ENCODE measurements at regions not wholly inside any gene's neighbourhood (a gene's known extent, or its start where the extent isn't known, plus 50 kb on each side); places are given as distances from the start of the nearest gene placed in this dataset.

DNA sequence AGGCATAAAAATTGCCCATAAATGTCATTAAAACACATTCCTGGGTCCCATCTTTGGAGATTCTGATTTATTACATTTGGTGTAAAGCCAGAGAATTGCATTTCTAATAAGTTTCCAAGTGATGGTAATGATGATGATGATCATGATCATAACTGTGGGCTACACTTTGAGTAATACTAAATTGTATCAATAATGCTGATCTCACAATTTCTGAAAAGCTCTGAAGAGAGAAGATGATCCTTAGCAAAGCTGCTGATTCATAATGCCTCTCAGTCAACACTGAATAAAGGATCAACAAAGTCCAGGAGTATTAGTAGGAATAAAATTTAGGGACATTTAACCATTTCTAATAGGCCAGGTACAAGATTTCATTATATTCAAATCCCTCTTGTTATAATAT is 434.5 kb downstream of the CAAP1 start (continued):
- TF ChIP-seq, protein P1, sequence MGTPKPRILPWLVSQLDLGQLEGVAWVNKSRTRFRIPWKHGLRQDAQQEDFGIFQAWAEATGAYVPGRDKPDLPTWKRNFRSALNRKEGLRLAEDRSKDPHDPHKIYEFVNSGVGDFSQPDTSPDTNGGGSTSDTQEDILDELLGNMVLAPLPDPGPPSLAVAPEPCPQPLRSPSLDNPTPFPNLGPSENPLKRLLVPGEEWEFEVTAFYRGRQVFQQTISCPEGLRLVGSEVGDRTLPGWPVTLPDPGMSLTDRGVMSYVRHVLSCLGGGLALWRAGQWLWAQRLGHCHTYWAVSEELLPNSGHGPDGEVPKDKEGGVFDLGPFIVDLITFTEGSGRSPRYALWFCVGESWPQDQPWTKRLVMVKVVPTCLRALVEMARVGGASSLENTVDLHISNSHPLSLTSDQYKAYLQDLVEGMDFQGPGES (IDR thresholded peaks at IDR 0.05; ENCODE audit: low read depth, low read length) = no peak

DNA sequence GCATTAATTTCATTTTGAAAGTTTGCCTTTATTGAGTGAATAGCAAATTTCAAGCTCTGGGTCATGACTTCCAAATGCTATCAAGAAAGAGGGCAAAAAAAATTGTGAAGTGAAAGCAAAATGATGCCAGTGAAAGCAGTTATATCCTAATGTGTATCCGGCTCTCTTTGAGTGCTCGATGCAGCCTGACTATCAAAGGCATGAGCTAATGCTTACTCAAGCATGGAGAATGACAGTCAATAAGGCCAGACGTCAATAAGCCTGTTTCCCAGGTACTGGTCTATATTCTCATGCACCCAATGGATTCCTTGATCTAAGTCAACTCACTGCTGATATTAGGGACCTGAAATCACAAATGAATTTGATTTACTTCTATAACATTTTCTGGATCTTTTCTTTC is 435.5 kb downstream of the CAAP1 start:
- Histone ChIP-seq H3K9ac (no peak overlapping the region), H3K4me1 (ENCODE audit: control insufficient read depth in 1 of 2, insufficient read depth in 2 of 2, low read depth in 1 of 2, low read length in 1 of 2) (peaks cover 0 to 2% of the 10 kb centered on the region in 2 experiments; a peak in 2 of 4 replicates), H3K9me3 (no peaks in the 10 kb centered on the region), H3K4me3 (ENCODE audit: low read depth in 2 of 2, low read length in 1 of 2) (no peak overlapping the region), H3K27ac (ENCODE audit: low read depth in 2 of 2, low read length in 1 of 2) (no peak overlapping the region), H3K79me2 (ENCODE audit: insufficient read depth) (no peaks in the 10 kb centered on the region), H3K9me2 (no peaks in the 10 kb centered on the region), H3K36me3 (replicated peaks in 1 of 2; ENCODE audit: control insufficient read depth in 1 of 2, insufficient read depth in 2 of 2, low read length in 1 of 2) (no peaks in the 10 kb centered on the region), H4K20me1 (ENCODE audit: insufficient read depth) (no peaks in the 10 kb centered on the region), H3K4me2 (no peak overlapping the region), H3K27me3 (ENCODE audit: insufficient read depth) (no peaks in the 10 kb centered on the region), H3F3A (replicated peaks; ENCODE audit: insufficient read depth) (no peaks in the 10 kb centered on the region), H2AFZ (ENCODE audit: low read depth) (no peak overlapping the region)
- CTCF ChIA-PET = no interaction called here
- no peak for TF ChIP-seq FOXJ3 (CRISPR knock-in tag; IDR thresholded peaks at IDR 0.05)
- TF ChIP-seq, protein P2, sequence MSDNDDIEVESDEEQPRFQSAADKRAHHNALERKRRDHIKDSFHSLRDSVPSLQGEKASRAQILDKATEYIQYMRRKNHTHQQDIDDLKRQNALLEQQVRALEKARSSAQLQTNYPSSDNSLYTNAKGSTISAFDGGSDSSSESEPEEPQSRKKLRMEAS (IDR thresholded peaks at IDR 0.05; ENCODE audit: low read depth) = no peak
- TF ChIP-seq, protein P3, sequence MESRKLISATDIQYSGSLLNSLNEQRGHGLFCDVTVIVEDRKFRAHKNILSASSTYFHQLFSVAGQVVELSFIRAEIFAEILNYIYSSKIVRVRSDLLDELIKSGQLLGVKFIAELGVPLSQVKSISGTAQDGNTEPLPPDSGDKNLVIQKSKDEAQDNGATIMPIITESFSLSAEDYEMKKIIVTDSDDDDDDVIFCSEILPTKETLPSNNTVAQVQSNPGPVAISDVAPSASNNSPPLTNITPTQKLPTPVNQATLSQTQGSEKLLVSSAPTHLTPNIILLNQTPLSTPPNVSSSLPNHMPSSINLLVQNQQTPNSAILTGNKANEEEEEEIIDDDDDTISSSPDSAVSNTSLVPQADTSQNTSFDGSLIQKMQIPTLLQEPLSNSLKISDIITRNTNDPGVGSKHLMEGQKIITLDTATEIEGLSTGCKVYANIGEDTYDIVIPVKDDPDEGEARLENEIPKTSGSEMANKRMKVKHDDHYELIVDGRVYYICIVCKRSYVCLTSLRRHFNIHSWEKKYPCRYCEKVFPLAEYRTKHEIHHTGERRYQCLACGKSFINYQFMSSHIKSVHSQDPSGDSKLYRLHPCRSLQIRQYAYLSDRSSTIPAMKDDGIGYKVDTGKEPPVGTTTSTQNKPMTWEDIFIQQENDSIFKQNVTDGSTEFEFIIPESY (IDR thresholded peaks at IDR 0.05; ENCODE audit: borderline replicate concordance, low read depth) = no peak
- TF ChIP-seq FOXM1 (IDR thresholded peaks at IDR 0.05; ENCODE audit: low read depth) = no peak
- TF ChIP-seq, protein P1 (IDR thresholded peaks at IDR 0.05; ENCODE audit: low read depth, low read length) = no peak
- no peak for TF ChIP-seq NFIC (IDR thresholded peaks at IDR 0.05; ENCODE audit: borderline replicate concordance)
- no peak for TF ChIP-seq TEAD4 (IDR thresholded peaks at IDR 0.05; ENCODE audit: borderline replicate concordance, insufficient read depth)
- TF ChIP-seq FOSL2 (IDR thresholded peaks at IDR 0.05; ENCODE audit: borderline replicate concordance, low read depth) = no peak
- TF ChIP-seq SIN3A (IDR thresholded peaks at IDR 0.05; ENCODE audit: borderline replicate concordance, low read depth, low read length) = no peak
- no peak for TF ChIP-seq RAD21 (IDR thresholded peaks at IDR 0.05; ENCODE audit: low read length)
- no peak for TF ChIP-seq CHD2 (IDR thresholded peaks at IDR 0.05; ENCODE audit: low read length, partially characterized antibody)
- TF ChIP-seq, protein P4, sequence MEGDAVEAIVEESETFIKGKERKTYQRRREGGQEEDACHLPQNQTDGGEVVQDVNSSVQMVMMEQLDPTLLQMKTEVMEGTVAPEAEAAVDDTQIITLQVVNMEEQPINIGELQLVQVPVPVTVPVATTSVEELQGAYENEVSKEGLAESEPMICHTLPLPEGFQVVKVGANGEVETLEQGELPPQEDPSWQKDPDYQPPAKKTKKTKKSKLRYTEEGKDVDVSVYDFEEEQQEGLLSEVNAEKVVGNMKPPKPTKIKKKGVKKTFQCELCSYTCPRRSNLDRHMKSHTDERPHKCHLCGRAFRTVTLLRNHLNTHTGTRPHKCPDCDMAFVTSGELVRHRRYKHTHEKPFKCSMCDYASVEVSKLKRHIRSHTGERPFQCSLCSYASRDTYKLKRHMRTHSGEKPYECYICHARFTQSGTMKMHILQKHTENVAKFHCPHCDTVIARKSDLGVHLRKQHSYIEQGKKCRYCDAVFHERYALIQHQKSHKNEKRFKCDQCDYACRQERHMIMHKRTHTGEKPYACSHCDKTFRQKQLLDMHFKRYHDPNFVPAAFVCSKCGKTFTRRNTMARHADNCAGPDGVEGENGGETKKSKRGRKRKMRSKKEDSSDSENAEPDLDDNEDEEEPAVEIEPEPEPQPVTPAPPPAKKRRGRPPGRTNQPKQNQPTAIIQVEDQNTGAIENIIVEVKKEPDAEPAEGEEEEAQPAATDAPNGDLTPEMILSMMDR (IDR thresholded peaks at IDR 0.05) = no peak
- no peak for DNase-seq
- POLR2A ChIA-PET = no interaction called here
- 26% methylated on average over 3 of the region's 3 CpGs for WGBS (ENCODE audit: low lambda C conversion rate)

All from SK-N-SH (cell line).